CD4-positive, alpha-beta T cell (primary cell): ENCODE measurements at regions not wholly inside any gene's neighbourhood (a gene's known extent, or its start where the extent isn't known, plus 50 kb on each side); places are given as distances from the start of the nearest gene placed in this dataset.

Source experiments
- ATAC-seq: fragments of 200-7000 bp; cut with Tn5 transposase; one replicate; pipeline ENCODE4 v1.10.0; 2022; ENCODE audit warnings: mild to moderate bottlenecking; ENCODE audit not compliant: poor library complexity
- CTCF ChIA-PET: fragments of 350-600 bp; sonication (Branson Sonifier 250); formaldehyde crosslinking; loops from one replicate; lab custom pipeline; 2021; ENCODE audit warnings: antibody characterized with exemption, inconsistent platforms; lab: Charles Lee
- POLR2A ChIA-PET: fragments of 350-600 bp; sonication (Branson Sonifier 250); formaldehyde crosslinking; loops from one replicate; lab custom pipeline; 2021; ENCODE audit warnings: antibody characterized with exemption, inconsistent platforms; lab: Charles Lee
- DNase-seq, 14 experiments: peaks; one replicate each; pipeline ENCODE4 v3.0.0-alpha.2; 2013 to 2020; ENCODE audit warnings: mixed read lengths in 2 of 14
- H3K27ac ChIP-seq, 2 donors: one replicate each; pipeline versions ENCODE4 v1.5.1 to v1.7.0; 2013; ENCODE audit warnings: low read length in 2 of 2, low read depth in 1 of 2, mild to moderate bottlenecking in 1 of 2
- H3K27me3 ChIP-seq, 2 experiments: 1 replicate in 1 of 2; 2 replicates in 1 of 2; pipeline versions ENCODE4 v1.6.1 to v1.7.0; 2013; ENCODE audit warnings: low read length in 2 of 2, control low read depth in 1 of 2, mild to moderate bottlenecking in 1 of 2, moderate library complexity in 1 of 2; ENCODE audit not compliant: insufficient read depth in 2 of 2, control insufficient read depth in 1 of 2
- H3K36me3 ChIP-seq: one replicate; pipeline ENCODE4 v1.6.1; 2013; ENCODE audit warnings: low read length, control low read depth; ENCODE audit not compliant: insufficient read depth
- H3K4me1 ChIP-seq: one replicate; pipeline ENCODE4 v1.6.1; 2013; ENCODE audit warnings: low read length, control low read depth; ENCODE audit not compliant: insufficient read depth
- H3K4me3 ChIP-seq: one replicate; pipeline ENCODE4 v1.5.1; 2013; ENCODE audit warnings: mild to moderate bottlenecking, low read length, moderate library complexity
- H3K9me3 ChIP-seq, 2 experiments: 1 replicate in 1 of 2; 2 replicates in 1 of 2; pipeline versions ENCODE4 v1.6.1 to v1.7.0; 2013; ENCODE audit warnings: low read length in 2 of 2, mild to moderate bottlenecking in 2 of 2, control low read depth in 1 of 2, moderate library complexity in 1 of 2; ENCODE audit not compliant: control insufficient read depth in 1 of 2, insufficient read depth in 1 of 2
- H3K27ac Mint-ChIP-seq: one replicate; pipeline ENCODE4 v1.8.0; 2020; ENCODE audit warnings: mixed read lengths
- H3K27me3 Mint-ChIP-seq: one replicate; pipeline ENCODE4 v1.8.0; 2021; ENCODE audit warnings: mixed read lengths
- H3K36me3 Mint-ChIP-seq: one replicate; pipeline ENCODE4 v1.8.0; 2021; ENCODE audit warnings: low read depth, mixed read lengths
- H3K4me1 Mint-ChIP-seq: one replicate; pipeline ENCODE4 v1.8.0; 2021; ENCODE audit warnings: low read depth, mixed read lengths
- H3K4me3 Mint-ChIP-seq: one replicate; pipeline ENCODE4 v1.8.0; 2020; ENCODE audit warnings: mild to moderate bottlenecking, mixed read lengths
- H3K9me3 Mint-ChIP-seq: one replicate; pipeline ENCODE4 v1.8.0; 2020; ENCODE audit warnings: mixed read lengths
- CTCF ChIP-seq: fragments of 200-600 bp; IDR thresholded peaks from one replicate; pipeline ENCODE4 v1.8.0; 2022; ENCODE audit warnings: antibody characterized with exemption, mild to moderate bottlenecking
- intact Hi-C, 2 experiments: fragments of 100-400 bp; cut with DNase I in 1 of 2; cut with micrococcal nuclease in 1 of 2; formaldehyde crosslinking; loops; one replicate each; pipeline versions ENCODE4 v1.15.1 to v1.9.0; 2023 to 2025; cut with DNase I, micrococcal nuclease

- Mint-ChIP-seq H3K27ac (no peak overlapping the region), H3K4me1 (peaks cover 5% of the 10 kb centered on the region), H3K9me3 (no peaks in the 10 kb centered on the region), H3K4me3 (no peak overlapping the region), H3K27me3 (no peaks in the 10 kb centered on the region), H3K36me3 (no peaks in the 10 kb centered on the region)
- no peak for DNase-seq
- Histone ChIP-seq H3K9me3 (no peaks in the 10 kb centered on the region), H3K4me3 (no peak overlapping the region), H3K27me3 (no peaks in the 10 kb centered on the region), H3K4me1 (peaks cover 5% of the 10 kb centered on the region), H3K36me3 (no peaks in the 10 kb centered on the region), H3K27ac (no peak overlapping the region)
- ChIA-PET CTCF (interaction anchor here (0.6 to 3.0 kb wide), 7 partner anchors 12 to 142 kb away, joined by 3 to 15 read pairs (median 4); no protein-coding TSS in a partner anchor), POLR2A (interaction anchor here (0.7 kb wide), 1 partner anchor 124 kb away, joined by 3 read pairs; no protein-coding TSS in a partner anchor)
- TF ChIP-seq CTCF = no peak
- intact Hi-C loops = loop anchor here in 1 of 2 experiments (5.0 to 10.0 kb wide), 2 partner anchors 66 to 204 kb away; no protein-coding TSS in a partner anchor
- ATAC-seq = no peak
Measured at GRCh38 chr1:55278378-55278777, 63.2 kb upstream of the USP24 start.

DNA sequence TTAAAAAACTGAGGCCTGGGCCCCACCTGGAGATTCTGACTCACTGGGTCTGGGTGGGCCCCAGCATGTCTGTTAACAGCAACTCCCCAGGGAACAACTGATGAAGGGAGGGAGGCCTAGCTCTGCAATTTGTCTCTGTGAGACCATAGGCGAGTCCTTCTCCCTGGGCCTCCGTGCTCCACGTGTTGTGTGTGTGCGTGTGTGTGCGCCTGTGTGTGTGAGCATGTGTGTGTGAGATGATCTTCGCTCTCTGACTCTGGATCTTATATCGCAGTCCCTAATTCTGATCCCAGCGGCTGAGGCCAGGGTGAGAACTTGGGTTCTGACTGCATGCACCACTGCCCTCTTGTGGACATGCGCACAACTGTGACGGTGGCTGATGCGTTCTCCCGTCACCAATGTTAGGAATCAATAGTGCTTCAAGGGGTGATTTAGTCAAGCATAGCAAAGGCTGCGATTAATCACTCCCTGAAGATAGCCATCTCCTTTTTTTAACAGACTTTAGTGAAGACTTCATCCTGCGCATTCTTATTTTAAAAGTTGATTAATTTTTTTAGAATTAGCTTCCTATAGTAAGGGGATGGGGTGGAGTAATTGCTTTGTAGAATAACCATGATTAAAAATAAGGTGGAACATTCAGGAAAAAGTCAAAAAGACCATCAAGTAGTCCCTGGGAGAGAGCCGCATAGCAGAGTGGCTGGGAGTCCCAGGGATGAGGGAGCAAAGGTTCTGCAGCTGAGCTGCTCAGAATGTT lies 62.4 kb upstream of the USP24 start:
- peak; percentile 68 to 88 (median 74) for DNase-seq
- ATAC-seq = peak; percentile 99
- Mint-ChIP-seq H3K4me1 (peaks cover 5% of the 10 kb centered on the region), H3K4me3 (no peak overlapping the region), H3K27me3 (no peaks in the 10 kb centered on the region), H3K27ac (no peak overlapping the region), H3K9me3 (no peaks in the 10 kb centered on the region), H3K36me3 (no peaks in the 10 kb centered on the region)
- Histone ChIP-seq H3K36me3 (no peaks in the 10 kb centered on the region), H3K4me1 (peaks cover 5% of the 10 kb centered on the region), H3K4me3 (no peak overlapping the region), H3K27ac (no peak overlapping the region), H3K9me3 (no peaks in the 10 kb centered on the region), H3K27me3 (no peaks in the 10 kb centered on the region)
- POLR2A ChIA-PET = interaction anchor here (0.6 to 1.4 kb wide), 3 partner anchors 59 to 138 kb away, joined by 3 to 5 read pairs (median 4); no protein-coding TSS in a partner anchor
- intact Hi-C loops = loop anchor here (1.0 to 10.0 kb wide), 4 partner anchors 61 to 203 kb away; no protein-coding TSS in a partner anchor
- peak; percentile 76 for TF ChIP-seq CTCF
- CTCF ChIA-PET = interaction anchor here (0.6 to 3.0 kb wide), 10 partner anchors 12 to 142 kb away, joined by 3 to 15 read pairs (median 4); no protein-coding TSS in a partner anchor

GRCh38 chr1:55276671-55277376 lies 61.7 kb upstream of the USP24 start:
- Mint-ChIP-seq H3K4me3 (no peak overlapping the region), H3K27ac (no peak overlapping the region), H3K36me3 (no peaks in the 10 kb centered on the region), H3K4me1 (peaks cover 5% of the 10 kb centered on the region), H3K27me3 (no peaks in the 10 kb centered on the region), H3K9me3 (no peaks in the 10 kb centered on the region)
- no peak for TF ChIP-seq CTCF
- Histone ChIP-seq H3K36me3 (no peaks in the 10 kb centered on the region), H3K4me3 (no peak overlapping the region), H3K4me1 (peaks cover 5% of the 10 kb centered on the region), H3K27ac (no peak overlapping the region), H3K27me3 (no peaks in the 10 kb centered on the region), H3K9me3 (no peaks in the 10 kb centered on the region)
- no peak for ATAC-seq
- DNase-seq = no peak
- ChIA-PET CTCF (interaction anchor here (0.7 to 3.0 kb wide), 5 partner anchors 63 to 136 kb away, joined by 3 to 15 read pairs (median 3); no protein-coding TSS in a partner anchor), POLR2A (interaction anchor here (0.6 to 1.4 kb wide), 3 partner anchors 58 to 137 kb away, joined by 3 to 5 read pairs (median 4); no protein-coding TSS in a partner anchor)
- intact Hi-C loops = loop anchor here (1.0 to 10.0 kb wide), 4 partner anchors 60 to 202 kb away; no protein-coding TSS in a partner anchor
